ENCODE measurements at regions not wholly inside any gene's neighbourhood (a gene's known extent, or its start where the extent isn't known, plus 50 kb on each side); places are given as distances from the start of the nearest gene placed in this dataset.
"Not testable (repeated sequence)": the region's sequence is repeated elsewhere in the genome, so short reads cannot be mapped to it uniquely, and the experiment has no call there.

- Mint-ChIP-seq H3K9me3 (no peaks in the 10 kb centered on the region), H3K4me3 (no peak overlapping the region), H3K4me1 (no peaks in the 10 kb centered on the region), H3K36me3 (ENCODE audit: low read depth) (no peaks in the 10 kb centered on the region), H3K27ac (no peak overlapping the region), H3K27me3 (ENCODE audit: low read depth) (no peaks in the 10 kb centered on the region)
- TF ChIP-seq CTCF (IDR thresholded peaks at IDR 0.05; ENCODE audit: unreplicated experiment in 3 of 3): no peak
Measured at GRCh38 chr6:81944661-81945060, 192.2 kb upstream of the TENT5A start.

GRCh38 chr6:81942842-81943241, 190.4 kb upstream of the TENT5A start:
- H3K36me3 Mint-ChIP-seq (ENCODE audit: low read depth); H3K27ac Mint-ChIP-seq; H3K9me3 Mint-ChIP-seq; H3K4me3 Mint-ChIP-seq; H3K27me3 Mint-ChIP-seq (ENCODE audit: low read depth); H3K4me1 Mint-ChIP-seq: not testable (repeated sequence)

DNA sequence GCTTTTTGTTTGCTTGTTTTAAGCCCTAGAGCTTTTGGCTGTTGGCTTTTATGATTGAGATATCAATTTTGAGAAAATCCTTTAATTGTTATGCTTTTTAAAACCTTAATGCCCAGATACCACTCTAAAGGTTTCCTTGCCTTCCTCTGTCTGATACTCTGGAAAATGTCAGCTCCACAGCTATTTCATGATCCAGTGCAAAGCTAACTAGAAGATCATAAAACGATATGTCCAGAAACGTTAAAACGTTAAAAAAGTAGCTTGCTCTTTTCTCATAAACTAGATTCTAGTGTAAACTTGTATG, 189.5 kb upstream of the TENT5A start:
- Mint-ChIP-seq H3K27ac (no peak overlapping the region), H3K36me3 (ENCODE audit: low read depth) (no peaks in the 10 kb centered on the region), H3K27me3 (ENCODE audit: low read depth) (no peaks in the 10 kb centered on the region), H3K4me1 (no peaks in the 10 kb centered on the region), H3K4me3 (no peak overlapping the region), H3K9me3 (no peaks in the 10 kb centered on the region)
- no peak for TF ChIP-seq CTCF (IDR thresholded peaks at IDR 0.05; ENCODE audit: unreplicated experiment in 3 of 3)

GRCh38 chr6:81940451-81940985, 188.0 kb upstream of the TENT5A start:
- Mint-ChIP-seq H3K9me3 (no peaks in the 10 kb centered on the region), H3K36me3 (ENCODE audit: low read depth) (no peaks in the 10 kb centered on the region), H3K4me1 (no peaks in the 10 kb centered on the region), H3K27me3 (ENCODE audit: low read depth) (no peaks in the 10 kb centered on the region), H3K4me3 (no peak overlapping the region), H3K27ac (no peak overlapping the region)
- no peak for TF ChIP-seq CTCF (IDR thresholded peaks at IDR 0.05; ENCODE audit: unreplicated experiment in 3 of 3)

DNA sequence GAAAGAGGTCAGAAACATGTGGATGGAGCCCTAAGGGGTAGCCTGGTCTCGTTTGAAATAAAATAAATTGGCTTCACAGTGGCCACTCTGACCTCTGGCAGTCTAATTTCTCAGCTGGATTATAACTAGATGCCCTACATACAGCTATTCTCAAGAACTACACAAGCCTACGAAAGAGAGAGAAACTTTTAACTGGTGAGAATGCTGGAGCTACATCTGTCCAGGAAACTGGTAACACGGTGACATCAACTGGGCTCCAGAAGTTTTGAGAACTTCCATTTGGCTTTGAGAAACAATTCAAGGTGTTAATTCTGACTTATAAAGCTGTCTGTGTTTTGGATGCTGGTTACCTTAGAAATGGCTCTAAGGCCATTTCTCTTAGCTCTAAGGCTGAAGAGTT, 187.3 kb upstream of the TENT5A start:
- H3K9me3 Mint-ChIP-seq: no peaks in the 10 kb centered on the region
- no peak overlapping the region for H3K27ac Mint-ChIP-seq
- no peaks in the 10 kb centered on the region for H3K27me3 Mint-ChIP-seq (ENCODE audit: low read depth)
- no peak overlapping the region for H3K4me3 Mint-ChIP-seq
- no peak for TF ChIP-seq CTCF (IDR thresholded peaks at IDR 0.05; ENCODE audit: unreplicated experiment in 3 of 3)
- no peaks in the 10 kb centered on the region for H3K4me1 Mint-ChIP-seq
- H3K36me3 Mint-ChIP-seq (ENCODE audit: low read depth): no peaks in the 10 kb centered on the region

- no peak overlapping the region for H3K4me3 Mint-ChIP-seq
- peak overlapping the region in 1 of 3 experiments; percentile 40 for H3K27ac Mint-ChIP-seq
- no peaks in the 10 kb centered on the region for H3K36me3 Mint-ChIP-seq (ENCODE audit: low read depth)
- H3K9me3 Mint-ChIP-seq: no peaks in the 10 kb centered on the region
- no peak for TF ChIP-seq CTCF (IDR thresholded peaks at IDR 0.05; ENCODE audit: unreplicated experiment in 3 of 3)
- H3K4me1 Mint-ChIP-seq: no peaks in the 10 kb centered on the region
- no peaks in the 10 kb centered on the region for H3K27me3 Mint-ChIP-seq (ENCODE audit: low read depth)
Measured at GRCh38 chr6:81938991-81939732, 186.7 kb upstream of the TENT5A start.
